SK-N-SH (cell line): ENCODE measurements at regions not wholly inside any gene's neighbourhood (a gene's known extent, or its start where the extent isn't known, plus 50 kb on each side); places are given as distances from the start of the nearest gene placed in this dataset.

Experiments
- CTCF ChIA-PET: fragments of 300-600, 350-600 bp; formaldehyde crosslinking; extraction: SDS; loops from one replicate; lab custom pipeline; 2021; lab: Yijun Ruan, JAX
- POLR2A ChIA-PET: fragments of 350-600 bp; sonication (Branson Sonifier 250); formaldehyde crosslinking; extraction: SDS; loops from one replicate; lab custom pipeline; 2020; ENCODE audit warnings: antibody characterized with exemption, inconsistent platforms; lab: Yijun Ruan, JAX
- DNase-seq: peaks from one replicate; pipeline ENCODE4 v3.0.0; 2012
- H2AFZ ChIP-seq: fragments of 200-600 bp; sonication (generic); 2 replicates; pipeline ENCODE4 v1.8.1; 2016; ENCODE audit warnings: antibody characterized with exemption, mild to moderate bottlenecking, low read depth
- H3F3A ChIP-seq: fragments of 200-600 bp; sonication (generic); replicated peaks from 2 replicates; pipeline ENCODE3; 2016; ENCODE audit warnings: antibody characterized with exemption, mild to moderate bottlenecking; ENCODE audit not compliant: insufficient read depth
- H3K27ac ChIP-seq, 2 experiments: fragments of 200-500 bp in 1 of 2; fragments of 200-600 bp in 1 of 2; sonication (Bioruptor generic) in 1 of 2; sonication (generic), shearing (Covaris generic) in 1 of 2; 2 replicates each; pipeline versions ENCODE4 v1.5.1 to v1.6.1; 2014 to 2016; ENCODE audit warnings: low read depth in 2 of 2, inconsistent platforms in 1 of 2, low read length in 1 of 2, mild to moderate bottlenecking in 1 of 2, mixed read lengths in 1 of 2
- H3K27me3 ChIP-seq: fragments of 200-600 bp; sonication (generic), shearing (Covaris generic); 2 replicates; pipeline ENCODE4 v1.6.1; 2016; ENCODE audit warnings: mixed run types; ENCODE audit not compliant: insufficient read depth
- H3K36me3 ChIP-seq, 2 experiments: fragments of 200-500 bp in 1 of 2; fragments of 200-600 bp in 1 of 2; sonication (Bioruptor generic) in 1 of 2; sonication (generic) in 1 of 2; replicated peaks in 1 of 2; 2 replicates each; pipeline versions ENCODE3 to v1.5.1; 2014 to 2016; ENCODE audit warnings: low read length in 1 of 2, mild to moderate bottlenecking in 1 of 2; ENCODE audit not compliant: insufficient read depth in 2 of 2, control insufficient read depth in 1 of 2
- H3K4me1 ChIP-seq, 2 experiments: fragments of 200-500 bp in 1 of 2; fragments of 200-600 bp in 1 of 2; sonication (Bioruptor generic) in 1 of 2; sonication (generic), shearing (Covaris generic) in 1 of 2; 2 replicates each; pipeline versions ENCODE4 v1.5.1 to v1.6.1; 2014 to 2016; ENCODE audit warnings: low read depth in 1 of 2, low read length in 1 of 2, mixed run types in 1 of 2; ENCODE audit not compliant: insufficient read depth in 2 of 2, control insufficient read depth in 1 of 2
- H3K4me2 ChIP-seq: fragments of 200-600 bp; sonication (generic), shearing (Covaris generic); 2 replicates; pipeline ENCODE4 v1.6.1; 2017; ENCODE audit warnings: mixed run types
- H3K4me3 ChIP-seq, 2 experiments: fragments of 200-500 bp in 1 of 2; fragments of 200-600 bp in 1 of 2; sonication (Bioruptor generic) in 1 of 2; sonication (generic), shearing (Covaris generic) in 1 of 2; 2 replicates each; pipeline versions ENCODE4 v1.5.1 to v1.8.1; 2014 to 2016; ENCODE audit warnings: low read depth in 2 of 2, inconsistent platforms in 1 of 2, low read length in 1 of 2, mild to moderate bottlenecking in 1 of 2, mixed read lengths in 1 of 2, moderate library complexity in 1 of 2
- H3K79me2 ChIP-seq: fragments of 200-600 bp; sonication (generic); 2 replicates; pipeline ENCODE4 v1.8.1; 2017; ENCODE audit warnings: mild to moderate bottlenecking; ENCODE audit not compliant: insufficient read depth
- H3K9ac ChIP-seq: fragments of 200-600 bp; sonication (generic); 2 replicates; pipeline ENCODE4 v1.6.1; 2017; ENCODE audit warnings: mixed run types
- H3K9me2 ChIP-seq: fragments of 200-600 bp; sonication (generic); 2 replicates; pipeline ENCODE4 v1.6.1; 2017; ENCODE audit warnings: mixed run types
- H3K9me3 ChIP-seq: fragments of 200-600 bp; sonication (generic); 2 replicates; pipeline ENCODE4 v1.6.1; 2017; ENCODE audit warnings: mixed run types, mild to moderate bottlenecking, moderate library complexity
- H4K20me1 ChIP-seq: fragments of 200-600 bp; sonication (generic); 2 replicates; pipeline ENCODE4 v1.6.1; 2017; ENCODE audit warnings: mild to moderate bottlenecking, mixed run types; ENCODE audit not compliant: insufficient read depth
- CHD2 ChIP-seq: fragments of 150-350 bp; IDR thresholded peaks from 2 replicates; pipeline ENCODE4 v1.6.1; 2018; ENCODE audit warnings: low read length; ENCODE audit not compliant: partially characterized antibody
- ELF1 ChIP-seq: IDR thresholded peaks from 2 replicates; pipeline ENCODE4 v1.4.0; 2012
- FOSL2 ChIP-seq: IDR thresholded peaks from 2 replicates; pipeline ENCODE4 v1.4.0; 2012; ENCODE audit warnings: low read depth, mild to moderate bottlenecking, moderate library complexity, borderline replicate concordance
- MXI1 ChIP-seq: IDR thresholded peaks from 2 replicates; pipeline ENCODE4 v1.6.1; 2012; ENCODE audit warnings: mild to moderate bottlenecking, low read depth, low read length, improper control_type of control experiment
- NFIC ChIP-seq: IDR thresholded peaks from 2 replicates; pipeline ENCODE4 v1.4.0; 2012; ENCODE audit warnings: borderline replicate concordance
- NRF1 ChIP-seq: IDR thresholded peaks from 2 replicates; pipeline ENCODE4 v1.6.1; 2012; ENCODE audit warnings: low read depth, mild to moderate bottlenecking, low read length
- POLR2AphosphoS5 ChIP-seq: IDR thresholded peaks from 2 replicates; pipeline ENCODE4 v1.6.1; 2012; ENCODE audit warnings: low read depth, low read length
- RXRA ChIP-seq: IDR thresholded peaks from 2 replicates; pipeline ENCODE4 v1.4.0; 2012; ENCODE audit warnings: low read depth, mild to moderate bottlenecking, borderline replicate concordance
- SIN3A ChIP-seq: IDR thresholded peaks from 2 replicates; pipeline ENCODE4 v1.6.1; 2012; ENCODE audit warnings: low read depth, mild to moderate bottlenecking, low read length, moderate library complexity, borderline replicate concordance
- WGBS: methylation state at CpG from one replicate; pipeline ENCODE4 v1.1.6; 2017; ENCODE audit warnings: low lambda C conversion rate; 5-methylcytosine and 5-hydroxymethylcytosine counted together
- TF ChIP-seq, protein P1 (sequence below): fragments of 150-350 bp; IDR thresholded peaks from 2 replicates; pipeline ENCODE4 v1.6.1; 2016; ENCODE audit warnings: mild to moderate bottlenecking, low read depth, low read length
- TF ChIP-seq, protein P2 (sequence below): IDR thresholded peaks from 2 replicates; pipeline ENCODE4 v1.6.1; 2012; ENCODE audit warnings: mild to moderate bottlenecking, low read depth, low read length, moderate library complexity
- TF ChIP-seq, protein P3 (sequence below): fragments of 200-600 bp; sonication (generic); IDR thresholded peaks from 2 replicates; pipeline ENCODE4 v1.6.1; 2017; ENCODE audit warnings: antibody characterized with exemption, mild to moderate bottlenecking, moderate library complexity
- TF ChIP-seq, protein P4 (sequence below): fragments of 150-350 bp; IDR thresholded peaks from 2 replicates; pipeline ENCODE4 v1.6.1; 2017; ENCODE audit warnings: antibody characterized with exemption, low read length, low read depth, borderline replicate concordance
- TF ChIP-seq, protein P5 (sequence below): IDR thresholded peaks from 2 replicates; pipeline ENCODE4 v1.4.0; 2012; ENCODE audit warnings: low read depth, borderline replicate concordance

DNA sequence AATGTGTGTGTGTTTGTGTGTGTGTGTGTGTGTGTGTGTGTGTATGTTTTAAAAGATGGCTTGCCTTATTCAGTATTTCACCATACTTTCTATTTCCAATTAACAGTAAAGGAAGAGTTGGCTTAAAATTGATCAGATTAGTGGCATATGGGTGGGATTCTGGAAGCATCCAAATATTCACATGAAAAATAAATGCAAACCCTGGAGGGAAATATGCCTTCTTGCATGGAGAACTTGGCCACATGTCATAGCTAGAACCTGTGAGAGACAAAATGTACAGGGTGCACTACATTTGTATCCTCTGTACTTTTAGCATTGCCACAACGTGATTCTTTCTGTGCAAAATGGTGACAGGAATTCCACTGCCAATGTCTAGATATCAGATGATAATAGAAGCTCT is 589.6 kb downstream of the ZNF674 start (continued):
- no peak for TF ChIP-seq CHD2

DNA sequence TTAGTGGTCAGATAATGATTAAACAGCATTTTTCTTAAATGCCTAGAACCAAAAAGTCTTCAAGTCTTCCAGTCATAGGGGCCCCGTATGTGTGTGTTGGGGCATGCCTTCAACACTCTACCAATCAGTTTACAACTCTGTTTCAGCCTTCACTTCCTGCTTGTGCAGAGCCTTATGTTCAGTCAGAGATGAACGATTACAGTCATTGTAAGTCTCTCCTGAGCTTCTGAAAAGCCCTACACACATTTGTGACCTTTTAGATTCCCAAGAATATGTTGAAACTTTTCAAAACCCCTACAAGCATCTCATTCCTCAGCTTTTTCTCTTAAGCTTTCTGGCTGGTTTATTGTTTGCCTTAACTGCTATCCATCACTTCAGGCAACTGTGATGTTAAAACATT is 591.2 kb downstream of the ZNF674 start:
- Histone ChIP-seq H2AFZ (no peak overlapping the region), H3K4me3 (no peak overlapping the region), H3K4me1 (no peaks in the 10 kb centered on the region), H3K27ac (no peak overlapping the region), H3F3A (no peaks in the 10 kb centered on the region), H4K20me1 (no peaks in the 10 kb centered on the region), H3K9me2 (no peaks in the 10 kb centered on the region), H3K79me2 (no peaks in the 10 kb centered on the region), H3K27me3 (no peaks in the 10 kb centered on the region; the same call in 1 of the 2 replicates), H3K4me2 (no peak overlapping the region), H3K9ac (no peak overlapping the region), H3K36me3 (no peaks in the 10 kb centered on the region), H3K9me3 (no peaks in the 10 kb centered on the region)
- 15% methylated on average over 2 of the region's 2 CpGs for WGBS
- no peak for TF ChIP-seq SIN3A
- TF ChIP-seq, protein P1, sequence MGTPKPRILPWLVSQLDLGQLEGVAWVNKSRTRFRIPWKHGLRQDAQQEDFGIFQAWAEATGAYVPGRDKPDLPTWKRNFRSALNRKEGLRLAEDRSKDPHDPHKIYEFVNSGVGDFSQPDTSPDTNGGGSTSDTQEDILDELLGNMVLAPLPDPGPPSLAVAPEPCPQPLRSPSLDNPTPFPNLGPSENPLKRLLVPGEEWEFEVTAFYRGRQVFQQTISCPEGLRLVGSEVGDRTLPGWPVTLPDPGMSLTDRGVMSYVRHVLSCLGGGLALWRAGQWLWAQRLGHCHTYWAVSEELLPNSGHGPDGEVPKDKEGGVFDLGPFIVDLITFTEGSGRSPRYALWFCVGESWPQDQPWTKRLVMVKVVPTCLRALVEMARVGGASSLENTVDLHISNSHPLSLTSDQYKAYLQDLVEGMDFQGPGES = no peak
- TF ChIP-seq, protein P2, sequence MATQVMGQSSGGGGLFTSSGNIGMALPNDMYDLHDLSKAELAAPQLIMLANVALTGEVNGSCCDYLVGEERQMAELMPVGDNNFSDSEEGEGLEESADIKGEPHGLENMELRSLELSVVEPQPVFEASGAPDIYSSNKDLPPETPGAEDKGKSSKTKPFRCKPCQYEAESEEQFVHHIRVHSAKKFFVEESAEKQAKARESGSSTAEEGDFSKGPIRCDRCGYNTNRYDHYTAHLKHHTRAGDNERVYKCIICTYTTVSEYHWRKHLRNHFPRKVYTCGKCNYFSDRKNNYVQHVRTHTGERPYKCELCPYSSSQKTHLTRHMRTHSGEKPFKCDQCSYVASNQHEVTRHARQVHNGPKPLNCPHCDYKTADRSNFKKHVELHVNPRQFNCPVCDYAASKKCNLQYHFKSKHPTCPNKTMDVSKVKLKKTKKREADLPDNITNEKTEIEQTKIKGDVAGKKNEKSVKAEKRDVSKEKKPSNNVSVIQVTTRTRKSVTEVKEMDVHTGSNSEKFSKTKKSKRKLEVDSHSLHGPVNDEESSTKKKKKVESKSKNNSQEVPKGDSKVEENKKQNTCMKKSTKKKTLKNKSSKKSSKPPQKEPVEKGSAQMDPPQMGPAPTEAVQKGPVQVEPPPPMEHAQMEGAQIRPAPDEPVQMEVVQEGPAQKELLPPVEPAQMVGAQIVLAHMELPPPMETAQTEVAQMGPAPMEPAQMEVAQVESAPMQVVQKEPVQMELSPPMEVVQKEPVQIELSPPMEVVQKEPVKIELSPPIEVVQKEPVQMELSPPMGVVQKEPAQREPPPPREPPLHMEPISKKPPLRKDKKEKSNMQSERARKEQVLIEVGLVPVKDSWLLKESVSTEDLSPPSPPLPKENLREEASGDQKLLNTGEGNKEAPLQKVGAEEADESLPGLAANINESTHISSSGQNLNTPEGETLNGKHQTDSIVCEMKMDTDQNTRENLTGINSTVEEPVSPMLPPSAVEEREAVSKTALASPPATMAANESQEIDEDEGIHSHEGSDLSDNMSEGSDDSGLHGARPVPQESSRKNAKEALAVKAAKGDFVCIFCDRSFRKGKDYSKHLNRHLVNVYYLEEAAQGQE = no peak
- TF ChIP-seq POLR2AphosphoS5 = no peak
- TF ChIP-seq NRF1 = no peak
- TF ChIP-seq RXRA = no peak
- TF ChIP-seq, protein P3, sequence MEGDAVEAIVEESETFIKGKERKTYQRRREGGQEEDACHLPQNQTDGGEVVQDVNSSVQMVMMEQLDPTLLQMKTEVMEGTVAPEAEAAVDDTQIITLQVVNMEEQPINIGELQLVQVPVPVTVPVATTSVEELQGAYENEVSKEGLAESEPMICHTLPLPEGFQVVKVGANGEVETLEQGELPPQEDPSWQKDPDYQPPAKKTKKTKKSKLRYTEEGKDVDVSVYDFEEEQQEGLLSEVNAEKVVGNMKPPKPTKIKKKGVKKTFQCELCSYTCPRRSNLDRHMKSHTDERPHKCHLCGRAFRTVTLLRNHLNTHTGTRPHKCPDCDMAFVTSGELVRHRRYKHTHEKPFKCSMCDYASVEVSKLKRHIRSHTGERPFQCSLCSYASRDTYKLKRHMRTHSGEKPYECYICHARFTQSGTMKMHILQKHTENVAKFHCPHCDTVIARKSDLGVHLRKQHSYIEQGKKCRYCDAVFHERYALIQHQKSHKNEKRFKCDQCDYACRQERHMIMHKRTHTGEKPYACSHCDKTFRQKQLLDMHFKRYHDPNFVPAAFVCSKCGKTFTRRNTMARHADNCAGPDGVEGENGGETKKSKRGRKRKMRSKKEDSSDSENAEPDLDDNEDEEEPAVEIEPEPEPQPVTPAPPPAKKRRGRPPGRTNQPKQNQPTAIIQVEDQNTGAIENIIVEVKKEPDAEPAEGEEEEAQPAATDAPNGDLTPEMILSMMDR = no peak
- TF ChIP-seq, protein P4, sequence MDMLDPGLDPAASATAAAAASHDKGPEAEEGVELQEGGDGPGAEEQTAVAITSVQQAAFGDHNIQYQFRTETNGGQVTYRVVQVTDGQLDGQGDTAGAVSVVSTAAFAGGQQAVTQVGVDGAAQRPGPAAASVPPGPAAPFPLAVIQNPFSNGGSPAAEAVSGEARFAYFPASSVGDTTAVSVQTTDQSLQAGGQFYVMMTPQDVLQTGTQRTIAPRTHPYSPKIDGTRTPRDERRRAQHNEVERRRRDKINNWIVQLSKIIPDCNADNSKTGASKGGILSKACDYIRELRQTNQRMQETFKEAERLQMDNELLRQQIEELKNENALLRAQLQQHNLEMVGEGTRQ = no peak
- no peak for TF ChIP-seq NFIC
- no peak for TF ChIP-seq ELF1
- TF ChIP-seq, protein P5, sequence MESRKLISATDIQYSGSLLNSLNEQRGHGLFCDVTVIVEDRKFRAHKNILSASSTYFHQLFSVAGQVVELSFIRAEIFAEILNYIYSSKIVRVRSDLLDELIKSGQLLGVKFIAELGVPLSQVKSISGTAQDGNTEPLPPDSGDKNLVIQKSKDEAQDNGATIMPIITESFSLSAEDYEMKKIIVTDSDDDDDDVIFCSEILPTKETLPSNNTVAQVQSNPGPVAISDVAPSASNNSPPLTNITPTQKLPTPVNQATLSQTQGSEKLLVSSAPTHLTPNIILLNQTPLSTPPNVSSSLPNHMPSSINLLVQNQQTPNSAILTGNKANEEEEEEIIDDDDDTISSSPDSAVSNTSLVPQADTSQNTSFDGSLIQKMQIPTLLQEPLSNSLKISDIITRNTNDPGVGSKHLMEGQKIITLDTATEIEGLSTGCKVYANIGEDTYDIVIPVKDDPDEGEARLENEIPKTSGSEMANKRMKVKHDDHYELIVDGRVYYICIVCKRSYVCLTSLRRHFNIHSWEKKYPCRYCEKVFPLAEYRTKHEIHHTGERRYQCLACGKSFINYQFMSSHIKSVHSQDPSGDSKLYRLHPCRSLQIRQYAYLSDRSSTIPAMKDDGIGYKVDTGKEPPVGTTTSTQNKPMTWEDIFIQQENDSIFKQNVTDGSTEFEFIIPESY = no peak
- TF ChIP-seq FOSL2 = no peak
- TF ChIP-seq MXI1 = no peak
- ChIA-PET CTCF (no interaction called here), POLR2A (no interaction called here)
- no peak for DNase-seq
